Memory B cell (primary cell): ENCODE measurements at regions not wholly inside any gene's neighbourhood (a gene's known extent, or its start where the extent isn't known, plus 50 kb on each side); places are given as distances from the start of the nearest gene placed in this dataset.

Source experiments
- ATAC-seq: fragments of 150-1000 bp; cut with Tn5 transposase; 2 replicates; pipeline ENCODE4 v1.10.0; 2021; ENCODE audit warnings: low read depth, mild to moderate bottlenecking, moderate library complexity
- DNase-seq, 2 donors: peaks; one replicate each; pipeline ENCODE4 v3.0.0; 2022; ENCODE audit warnings: low spot score in 2 of 2
- H3K27ac Mint-ChIP-seq: one replicate; pipeline ENCODE4 v1.8.0; 2022; ENCODE audit warnings: mild to moderate bottlenecking, moderate library complexity, mixed read lengths
- H3K27me3 Mint-ChIP-seq: one replicate; pipeline ENCODE4 v1.8.0; 2022; ENCODE audit warnings: mixed read lengths
- H3K36me3 Mint-ChIP-seq: one replicate; pipeline ENCODE4 v1.8.0; 2022; ENCODE audit warnings: mild to moderate bottlenecking, mixed read lengths
- H3K4me1 Mint-ChIP-seq: one replicate; pipeline ENCODE4 v1.8.0; 2022; ENCODE audit warnings: mixed read lengths
- H3K4me3 Mint-ChIP-seq: one replicate; pipeline ENCODE4 v1.8.0; 2022; ENCODE audit warnings: mild to moderate bottlenecking, moderate library complexity, mixed read lengths
- H3K9me3 Mint-ChIP-seq: one replicate; pipeline ENCODE4 v1.8.0; 2022; ENCODE audit warnings: mixed read lengths

DNA sequence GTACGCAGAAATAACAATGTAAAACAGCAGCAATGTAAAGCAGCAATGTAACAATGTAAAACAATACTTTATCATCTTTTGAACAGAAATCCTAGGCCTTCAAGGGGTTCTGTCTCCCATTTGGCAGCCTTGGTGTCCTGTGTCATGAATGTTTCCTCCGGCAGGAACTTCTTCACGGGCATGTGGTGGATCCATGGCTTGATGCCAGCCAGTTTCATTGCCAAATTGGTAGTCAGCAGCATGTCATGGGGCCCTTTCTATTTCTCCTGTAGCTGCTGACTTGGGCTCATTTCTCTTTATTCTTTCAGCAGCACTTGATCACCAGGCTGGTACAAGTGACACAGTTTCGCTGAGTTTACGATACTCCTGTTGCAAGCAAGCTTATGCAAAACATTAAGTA is 275.3 kb downstream of the HTR1A start:
- Mint-ChIP-seq H3K4me3 (no peak overlapping the region), H3K4me1 (no peaks in the 10 kb centered on the region), H3K9me3 (no peaks in the 10 kb centered on the region), H3K27ac (no peak overlapping the region), H3K27me3 (no peaks in the 10 kb centered on the region), H3K36me3 (no peaks in the 10 kb centered on the region)
- no peak for ATAC-seq
- DNase-seq, result no peak

DNA sequence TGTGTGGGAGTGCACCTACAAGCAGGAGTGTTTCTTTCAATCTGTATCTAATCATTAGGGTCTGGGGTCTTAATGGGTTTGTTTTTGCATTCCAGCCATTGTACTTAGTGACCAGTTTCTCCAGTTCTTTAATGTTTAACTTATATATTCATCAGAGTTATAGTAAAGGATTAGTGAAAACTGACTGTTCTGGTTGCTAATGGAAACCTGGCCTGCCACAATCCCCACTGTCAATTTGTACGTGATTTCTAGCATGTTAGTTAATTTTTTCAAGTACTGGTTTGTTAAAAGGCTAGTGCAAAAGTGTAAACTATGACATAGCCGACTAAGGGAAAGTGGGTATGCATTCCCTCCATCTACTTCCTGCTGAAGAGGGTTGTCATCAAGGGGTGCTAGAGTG is 276.1 kb downstream of the HTR1A start:
- H3K27ac Mint-ChIP-seq, result no peak overlapping the region
- no peak overlapping the region for H3K4me3 Mint-ChIP-seq
- DNase-seq, result no peak
- H3K4me1 Mint-ChIP-seq, result no peaks in the 10 kb centered on the region
- H3K27me3 Mint-ChIP-seq, result no peaks in the 10 kb centered on the region
- no peaks in the 10 kb centered on the region for H3K9me3 Mint-ChIP-seq
- H3K36me3 Mint-ChIP-seq, result no peaks in the 10 kb centered on the region
- ATAC-seq, result no peak

DNA sequence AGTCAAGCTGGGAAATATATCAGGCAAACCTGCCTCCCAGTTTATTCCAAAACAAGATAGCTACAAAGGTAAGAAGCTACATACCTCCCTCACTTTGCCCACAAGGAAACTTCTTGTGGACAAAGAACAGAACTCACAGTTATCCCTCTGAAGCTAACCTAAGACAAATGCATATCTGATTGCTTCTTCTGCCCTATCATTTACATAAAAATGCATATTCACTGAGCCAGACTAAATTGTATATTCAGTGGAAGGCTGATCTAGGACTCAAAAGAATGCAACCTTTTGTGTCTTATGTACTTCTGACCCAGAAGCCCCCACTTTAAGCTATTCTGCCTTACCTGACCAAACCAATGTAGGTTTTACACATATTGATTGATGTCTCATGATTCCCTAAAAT is 276.8 kb downstream of the HTR1A start:
- DNase-seq (no peak), ATAC-seq (no peak)
- Mint-ChIP-seq H3K36me3 (no peaks in the 10 kb centered on the region), H3K27me3 (no peaks in the 10 kb centered on the region), H3K9me3 (no peaks in the 10 kb centered on the region), H3K4me3 (no peak overlapping the region), H3K4me1 (no peaks in the 10 kb centered on the region), H3K27ac (no peak overlapping the region)

DNA sequence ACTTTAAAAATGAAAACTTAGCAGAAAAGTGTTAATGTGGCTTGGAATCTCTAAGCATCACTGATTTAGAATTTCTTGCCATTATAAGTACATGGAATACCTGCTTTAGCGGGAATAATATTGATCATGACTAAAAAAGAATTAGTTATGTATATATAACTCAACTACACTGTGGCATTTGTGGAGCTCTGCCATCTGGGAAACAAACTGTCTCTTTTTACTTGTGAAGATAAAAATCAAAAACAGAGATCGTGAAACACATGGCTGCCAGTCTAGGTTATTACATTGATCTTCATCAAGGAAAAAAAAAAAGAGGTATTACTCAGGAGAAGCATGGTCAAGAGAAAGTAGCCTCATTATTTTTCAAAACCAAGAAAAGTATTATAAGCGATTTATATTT is 287.4 kb downstream of the HTR1A start:
- Mint-ChIP-seq H3K4me3 (no peak overlapping the region), H3K36me3 (no peaks in the 10 kb centered on the region), H3K27me3 (no peaks in the 10 kb centered on the region), H3K9me3 (peaks cover 9% of the 10 kb centered on the region), H3K4me1 (no peaks in the 10 kb centered on the region), H3K27ac (no peak overlapping the region)
- ATAC-seq, result no peak
- no peak for DNase-seq

DNA sequence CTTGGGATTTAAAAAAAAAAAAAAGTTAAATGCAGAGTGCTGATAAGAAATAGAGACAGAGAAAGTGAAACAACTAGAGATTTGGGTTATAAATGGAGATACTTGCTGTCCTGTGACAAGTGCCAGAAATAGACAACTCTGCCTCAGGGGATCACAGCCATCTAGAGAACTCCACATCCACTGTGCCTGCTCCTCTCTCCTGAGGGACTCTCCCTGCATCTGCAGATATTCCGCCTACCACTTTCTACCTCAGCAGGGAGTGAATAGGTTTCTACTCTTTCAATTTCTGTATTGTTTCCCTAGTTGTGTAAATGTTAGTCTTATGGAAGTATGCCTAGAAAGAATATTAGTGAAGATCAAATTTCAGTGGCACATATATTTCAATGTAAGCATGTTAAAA is 307.2 kb downstream of the HTR1A start:
- H3K27ac Mint-ChIP-seq, result no peak overlapping the region
- DNase-seq (no peak), ATAC-seq (no peak)
- H3K9me3 Mint-ChIP-seq, result peaks cover 2% of the 10 kb centered on the region
- no peaks in the 10 kb centered on the region for H3K4me1 Mint-ChIP-seq
- H3K27me3 Mint-ChIP-seq, result no peaks in the 10 kb centered on the region
- no peaks in the 10 kb centered on the region for H3K36me3 Mint-ChIP-seq
- H3K4me3 Mint-ChIP-seq, result no peak overlapping the region

DNA sequence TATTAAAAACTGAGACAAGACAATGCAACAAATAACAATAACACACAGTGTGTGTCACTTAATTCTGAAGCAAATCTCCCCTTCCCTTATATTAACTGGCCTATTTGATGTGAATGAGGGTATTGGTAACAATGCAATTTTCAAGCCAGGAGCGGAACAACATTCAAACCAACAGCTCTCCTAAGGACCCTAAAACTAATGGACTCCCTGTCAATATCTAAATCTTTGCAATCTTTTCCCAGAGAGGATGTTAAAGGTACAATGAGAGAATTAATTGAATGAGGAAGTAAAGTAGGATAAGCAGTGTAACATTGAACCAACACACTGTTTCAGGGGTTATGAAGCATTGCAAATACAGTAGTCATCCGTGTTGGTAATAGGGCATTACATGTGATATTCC is 311.7 kb downstream of the HTR1A start:
- DNase-seq (no peak), ATAC-seq (no peak)
- Mint-ChIP-seq H3K36me3 (no peaks in the 10 kb centered on the region), H3K9me3 (peaks cover 2% of the 10 kb centered on the region), H3K4me1 (no peaks in the 10 kb centered on the region), H3K27me3 (no peaks in the 10 kb centered on the region), H3K4me3 (no peak overlapping the region), H3K27ac (no peak overlapping the region)

DNA sequence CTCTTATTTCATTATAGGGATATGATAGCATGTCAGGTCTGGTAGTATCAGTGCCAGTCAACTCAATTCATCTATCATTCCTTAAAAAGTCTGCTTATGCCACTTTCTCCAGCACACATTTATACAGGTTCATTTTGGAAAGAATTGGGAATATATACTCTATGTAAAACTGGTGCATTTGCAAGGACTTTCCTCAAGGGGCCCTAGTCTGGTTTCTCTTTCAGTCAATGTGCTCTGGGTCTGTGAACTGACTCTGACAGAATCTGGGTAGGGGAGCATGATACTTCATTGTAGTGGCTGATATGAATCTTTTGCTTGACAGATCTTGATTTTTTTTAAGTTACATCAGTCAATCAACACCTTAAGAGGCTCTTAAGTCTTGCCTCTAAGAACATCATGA is 313.9 kb downstream of the HTR1A start:
- ATAC-seq (no peak), DNase-seq (no peak)
- H3K36me3 Mint-ChIP-seq, result no peaks in the 10 kb centered on the region
- no peaks in the 10 kb centered on the region for H3K9me3 Mint-ChIP-seq
- no peak overlapping the region for H3K27ac Mint-ChIP-seq
- no peaks in the 10 kb centered on the region for H3K4me1 Mint-ChIP-seq
- H3K4me3 Mint-ChIP-seq, result no peak overlapping the region
- no peaks in the 10 kb centered on the region for H3K27me3 Mint-ChIP-seq

DNA sequence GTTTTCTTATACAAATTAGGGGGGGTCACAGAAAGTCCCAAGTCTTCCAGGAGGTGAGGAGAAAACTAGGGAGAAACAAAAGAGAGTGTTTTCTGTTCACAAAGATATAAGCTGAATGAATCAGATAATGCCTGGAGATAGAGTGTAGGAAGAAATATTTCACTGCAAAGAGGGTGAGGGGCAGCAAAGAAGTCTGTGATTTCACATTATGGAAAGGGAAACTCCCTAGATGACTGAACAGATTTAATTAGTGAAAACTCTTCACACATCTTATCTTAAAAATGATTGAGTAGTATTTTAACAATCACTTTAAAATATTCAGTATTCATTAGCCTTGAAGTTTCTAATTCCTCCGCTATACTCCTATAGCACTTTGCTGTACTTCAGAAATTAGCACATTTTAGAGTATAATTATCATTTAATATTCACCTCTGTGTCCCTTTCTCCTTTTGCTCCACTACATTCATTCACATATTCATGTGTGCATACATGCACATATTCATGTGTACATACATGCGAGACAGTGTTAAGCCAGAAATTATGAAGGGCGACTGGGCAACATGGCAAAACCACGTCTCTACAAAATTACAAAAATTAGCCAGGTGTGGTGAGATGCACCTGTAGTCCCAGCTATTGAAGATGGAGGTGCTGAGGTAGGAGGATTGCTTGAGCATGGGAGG is 332.2 kb downstream of the HTR1A start:
- Mint-ChIP-seq H3K27me3 (no peaks in the 10 kb centered on the region), H3K4me1 (no peaks in the 10 kb centered on the region), H3K27ac (no peak overlapping the region), H3K9me3 (peaks cover 5% of the 10 kb centered on the region), H3K36me3 (no peaks in the 10 kb centered on the region), H3K4me3 (no peak overlapping the region)
- DNase-seq (no peak), ATAC-seq (no peak)

DNA sequence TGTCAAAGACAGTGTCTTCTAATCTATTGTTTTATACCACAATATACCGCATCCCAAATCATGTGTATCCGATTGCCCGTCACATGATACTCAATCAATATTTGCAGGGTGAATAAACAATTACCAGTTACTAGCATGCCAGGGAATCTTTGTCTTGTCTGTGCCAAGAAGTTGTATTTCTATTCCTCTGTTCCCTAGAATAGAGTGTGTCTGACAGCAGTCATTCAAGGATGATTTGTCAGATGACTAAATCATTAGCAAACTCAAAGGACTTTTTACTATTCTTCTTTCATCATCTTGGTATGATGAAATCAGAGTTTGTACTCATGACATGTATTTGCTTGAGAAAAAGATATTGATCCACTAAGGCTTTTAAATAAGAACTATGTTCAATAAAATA is 348.8 kb downstream of the HTR1A start:
- Mint-ChIP-seq H3K27me3 (no peaks in the 10 kb centered on the region), H3K36me3 (no peaks in the 10 kb centered on the region), H3K4me1 (no peaks in the 10 kb centered on the region), H3K27ac (no peak overlapping the region), H3K4me3 (no peak overlapping the region), H3K9me3 (peaks cover 2% of the 10 kb centered on the region)
- DNase-seq, result no peak
- ATAC-seq, result no peak

DNA sequence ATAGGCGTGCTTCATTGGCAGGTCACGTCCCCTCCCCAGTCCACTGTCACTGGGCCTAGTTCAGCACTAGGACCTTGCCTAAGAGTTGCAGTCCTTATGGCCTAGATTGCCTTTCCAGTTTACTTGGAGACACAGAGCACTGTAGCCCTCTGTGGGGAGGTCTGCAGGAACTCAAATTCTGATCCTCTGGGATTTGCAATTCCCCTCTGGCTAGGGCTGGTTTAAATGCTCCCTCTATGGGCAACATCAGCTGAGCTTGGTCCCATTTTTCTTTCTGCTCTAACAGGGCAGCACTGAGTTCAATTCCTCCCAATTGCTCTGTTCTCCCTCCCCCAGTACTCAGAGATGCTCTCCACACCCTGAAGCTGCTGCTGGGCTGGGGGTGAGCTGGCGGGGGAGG is 358.2 kb downstream of the HTR1A start:
- DNase-seq, result no peak
- Mint-ChIP-seq H3K27me3 (no peaks in the 10 kb centered on the region), H3K36me3 (no peaks in the 10 kb centered on the region), H3K9me3 (peaks cover 3% of the 10 kb centered on the region), H3K4me3 (no peak overlapping the region), H3K4me1 (no peaks in the 10 kb centered on the region), H3K27ac (no peak overlapping the region)
- no peak for ATAC-seq

DNA sequence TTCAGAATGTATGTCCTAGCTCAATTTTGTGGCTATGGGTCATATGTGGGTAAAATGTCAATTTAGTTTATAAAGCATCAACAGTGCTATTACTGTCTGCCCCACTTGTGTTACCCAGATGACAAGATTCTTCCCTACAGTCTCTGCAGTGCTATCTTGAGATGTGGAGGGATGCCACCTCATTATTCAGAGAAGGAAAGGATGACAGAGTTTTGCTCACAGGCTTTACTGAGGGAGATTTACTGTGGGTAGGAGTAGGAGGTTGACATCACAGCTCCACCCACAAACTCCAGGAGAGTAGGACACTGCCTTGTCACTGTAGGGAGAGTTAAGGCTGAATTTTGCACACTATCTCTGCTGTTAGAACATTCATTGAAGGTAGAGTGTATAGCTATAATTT is 359.3 kb downstream of the HTR1A start:
- H3K9me3 Mint-ChIP-seq, result peaks cover 3% of the 10 kb centered on the region
- no peaks in the 10 kb centered on the region for H3K27me3 Mint-ChIP-seq
- DNase-seq (no peak), ATAC-seq (no peak)
- H3K4me1 Mint-ChIP-seq, result no peaks in the 10 kb centered on the region
- no peak overlapping the region for H3K27ac Mint-ChIP-seq
- no peaks in the 10 kb centered on the region for H3K36me3 Mint-ChIP-seq
- H3K4me3 Mint-ChIP-seq, result no peak overlapping the region

DNA sequence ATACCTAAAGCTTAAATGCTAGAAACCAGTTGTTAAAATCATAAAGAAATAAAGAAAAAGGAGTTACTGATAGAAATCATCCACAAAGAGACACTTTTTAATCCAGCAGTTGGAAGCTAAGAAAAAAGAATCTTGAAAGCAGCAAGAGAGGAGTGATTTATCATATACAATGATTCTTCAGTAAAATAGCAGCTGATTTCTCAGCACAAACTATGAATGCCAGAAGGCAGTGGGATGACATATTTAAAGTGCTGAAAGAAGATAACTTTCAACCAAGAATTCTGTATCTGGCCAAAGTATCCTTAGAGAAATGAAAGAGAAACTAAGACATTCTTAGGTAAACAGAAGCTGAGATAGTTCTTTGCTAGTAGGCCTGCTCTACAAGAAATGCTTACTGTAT is 366.0 kb downstream of the HTR1A start:
- DNase-seq (no peak), ATAC-seq (no peak)
- no peaks in the 10 kb centered on the region for H3K4me1 Mint-ChIP-seq
- no peak overlapping the region for H3K27ac Mint-ChIP-seq
- no peaks in the 10 kb centered on the region for H3K36me3 Mint-ChIP-seq
- no peaks in the 10 kb centered on the region for H3K27me3 Mint-ChIP-seq
- no peak overlapping the region for H3K4me3 Mint-ChIP-seq
- no peaks in the 10 kb centered on the region for H3K9me3 Mint-ChIP-seq

DNA sequence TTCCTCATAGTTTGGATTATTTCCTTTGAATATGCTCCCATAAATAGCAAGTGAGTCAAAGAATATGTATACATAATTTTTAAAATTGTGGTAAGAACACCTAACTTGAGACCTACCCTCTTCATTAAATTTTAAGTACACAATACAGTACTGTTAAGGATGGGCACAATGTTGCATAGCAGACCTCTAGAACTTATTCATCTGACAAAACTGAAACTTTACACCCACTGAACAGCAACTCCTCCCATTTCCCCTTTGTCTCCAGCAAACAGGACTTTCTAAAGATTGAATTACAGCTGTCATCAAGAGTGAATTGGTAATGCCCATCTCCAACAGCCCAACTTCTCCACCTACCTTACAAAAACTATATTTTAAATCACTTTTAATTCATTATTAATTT is 388.9 kb downstream of the HTR1A start:
- Mint-ChIP-seq H3K4me1 (no peaks in the 10 kb centered on the region), H3K9me3 (no peaks in the 10 kb centered on the region), H3K4me3 (no peak overlapping the region), H3K27ac (no peak overlapping the region), H3K36me3 (no peaks in the 10 kb centered on the region), H3K27me3 (no peaks in the 10 kb centered on the region)
- DNase-seq (no peak), ATAC-seq (no peak)

DNA sequence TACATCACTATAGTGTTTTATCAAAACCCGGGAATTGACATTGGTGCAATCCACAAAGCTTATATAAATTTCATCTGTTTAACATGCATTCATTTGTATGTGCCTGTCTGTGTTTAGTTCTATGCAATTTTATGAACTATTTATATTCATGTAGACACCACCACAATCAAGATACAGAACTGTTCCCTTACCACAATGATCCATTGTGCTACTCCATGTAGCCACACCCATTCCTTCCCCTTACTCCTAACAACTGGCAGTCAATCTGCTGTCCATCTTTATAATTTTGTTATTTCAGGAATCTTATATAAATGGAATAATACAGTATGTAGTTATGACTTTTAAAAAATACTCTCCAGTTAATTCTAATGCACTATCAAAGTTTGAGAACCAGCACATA is 389.5 kb downstream of the HTR1A start:
- Mint-ChIP-seq H3K4me1 (no peaks in the 10 kb centered on the region), H3K27ac (no peak overlapping the region), H3K4me3 (no peak overlapping the region), H3K36me3 (no peaks in the 10 kb centered on the region), H3K27me3 (no peaks in the 10 kb centered on the region), H3K9me3 (no peaks in the 10 kb centered on the region)
- DNase-seq (no peak), ATAC-seq (no peak)

DNA sequence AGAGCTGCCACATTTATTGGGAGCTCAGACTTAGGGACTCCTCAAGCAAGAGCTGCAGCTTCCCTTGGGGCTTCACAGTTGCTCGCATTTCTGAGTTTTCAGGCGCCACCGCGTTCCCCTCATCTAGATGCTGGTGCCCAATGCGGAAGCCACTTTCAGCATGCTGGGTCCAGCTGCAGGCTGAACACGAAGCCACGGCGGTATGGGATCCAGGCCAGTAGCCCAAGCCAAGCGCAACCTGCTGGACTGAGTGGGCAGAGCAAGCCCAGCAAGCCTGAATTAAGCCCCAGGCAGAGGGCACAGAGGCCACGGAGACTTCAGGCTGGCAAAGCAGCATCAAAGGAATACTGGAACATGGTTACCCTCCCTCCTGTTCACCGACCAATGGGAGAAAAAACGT is 391.5 kb downstream of the HTR1A start:
- H3K27ac Mint-ChIP-seq, result no peak overlapping the region
- no peaks in the 10 kb centered on the region for H3K9me3 Mint-ChIP-seq
- DNase-seq (no peak), ATAC-seq (no peak)
- H3K36me3 Mint-ChIP-seq, result no peaks in the 10 kb centered on the region
- H3K4me3 Mint-ChIP-seq, result no peak overlapping the region
- no peaks in the 10 kb centered on the region for H3K27me3 Mint-ChIP-seq
- no peaks in the 10 kb centered on the region for H3K4me1 Mint-ChIP-seq
